ENCODE measurements at regions not wholly inside any gene's neighbourhood (a gene's known extent, or its start where the extent isn't known, plus 50 kb on each side); places are given as distances from the start of the nearest gene placed in this dataset.
"Not testable (repeated sequence)": the region's sequence is repeated elsewhere in the genome, so short reads cannot be mapped to it uniquely, and the experiment has no call there.

- DNase-seq (ENCODE audit: low read depth): no peak
Observed at GRCh38 chr15:62320259-62320658, 155.2 kb upstream of the C2CD4B start.

GRCh38 chr15:62323353-62323890 is 158.3 kb upstream of the C2CD4B start:
- no peak for DNase-seq (ENCODE audit: low read depth)

GRCh38 chr15:62324382-62324781 is 159.3 kb upstream of the C2CD4B start:
- DNase-seq (ENCODE audit: low read depth): no peak

- DNase-seq (ENCODE audit: low read depth): no peak
Observed at GRCh38 chr15:62325597-62325996, 160.5 kb upstream of the C2CD4B start.

- no peak for DNase-seq (ENCODE audit: low read depth)
Observed at GRCh38 chr15:62326460-62327011, 161.5 kb upstream of the C2CD4B start.

GRCh38 chr15:62327406-62327805 is 162.3 kb upstream of the C2CD4B start:
- no peak for DNase-seq (ENCODE audit: low read depth)

GRCh38 chr15:62332472-62332871 is 167.4 kb upstream of the C2CD4B start:
- DNase-seq (ENCODE audit: low read depth): not testable (repeated sequence)

- DNase-seq (ENCODE audit: low read depth): no peak
Observed at GRCh38 chr15:62334536-62334935, 169.5 kb upstream of the C2CD4B start.

GRCh38 chr15:62337934-62338333 is 172.8 kb upstream of the C2CD4B start:
- DNase-seq (ENCODE audit: low read depth): no peak

GRCh38 chr15:62338497-62338896 is 173.4 kb upstream of the C2CD4B start:
- no peak for DNase-seq (ENCODE audit: low read depth)

- no peak for DNase-seq (ENCODE audit: low read depth)
Observed at GRCh38 chr15:62342959-62343358, 177.9 kb upstream of the C2CD4B start.

GRCh38 chr15:62343397-62343796 is 178.3 kb upstream of the C2CD4B start:
- no peak for DNase-seq (ENCODE audit: low read depth)

GRCh38 chr15:62344806-62345539 is 179.9 kb upstream of the C2CD4B start:
- DNase-seq (ENCODE audit: low read depth): peak; percentile 36

GRCh38 chr15:62346168-62346567 is 181.1 kb upstream of the C2CD4B start:
- DNase-seq (ENCODE audit: low read depth): no peak

GRCh38 chr15:62348118-62348517 is 183.0 kb upstream of the C2CD4B start:
- DNase-seq (ENCODE audit: low read depth): no peak

- DNase-seq (ENCODE audit: low read depth): no peak
Observed at GRCh38 chr15:62348623-62349022, 183.5 kb upstream of the C2CD4B start.

- no peak for DNase-seq (ENCODE audit: low read depth)
Observed at GRCh38 chr15:62352817-62353216, 187.7 kb upstream of the C2CD4B start.

GRCh38 chr15:62357431-62357830 is 192.3 kb upstream of the C2CD4B start:
- no peak for DNase-seq (ENCODE audit: low read depth)

- no peak for DNase-seq (ENCODE audit: low read depth)
Observed at GRCh38 chr15:62359416-62359815, 194.3 kb upstream of the C2CD4B start.

- DNase-seq (ENCODE audit: low read depth): no peak
Observed at GRCh38 chr15:62360332-62361097, 195.4 kb upstream of the C2CD4B start.

GRCh38 chr15:62362144-62362543 is 197.1 kb upstream of the C2CD4B start:
- no peak for DNase-seq (ENCODE audit: low read depth)

GRCh38 chr15:62362608-62363007 is 197.5 kb upstream of the C2CD4B start:
- peak; percentile 58 for DNase-seq (ENCODE audit: low read depth)

GRCh38 chr15:62363913-62364312 is 198.8 kb upstream of the C2CD4B start:
- DNase-seq (ENCODE audit: low read depth): no peak

Data from M059J (cell line).